Loucy (cell line): ENCODE measurements at regions not wholly inside any gene's neighbourhood (a gene's known extent, or its start where the extent isn't known, plus 50 kb on each side); places are given as distances from the start of the nearest gene placed in this dataset.

Source experiments
- CTCF ChIP-seq: fragments of 200-600 bp; sonication (generic); conservative IDR thresholded peaks from 2 replicates; pipeline ENCODE4 v1.5.1; 2014; ENCODE audit warnings: mild to moderate bottlenecking, antibody characterized with exemption, low read length
- EZH2phosphoT487 ChIP-seq: fragments of 200-600 bp; IDR thresholded peaks from 2 replicates; pipeline ENCODE4 v1.6.1; 2018; ENCODE audit warnings: antibody characterized with exemption, mild to moderate bottlenecking, moderate library complexity, borderline replicate concordance

- TF ChIP-seq CTCF (no peak), EZH2phosphoT487 (no peak)
Observed at GRCh38 chr7:108890862-108891261, 321.2 kb downstream of the DNAJB9 start.
